CD14-positive monocyte (primary cell): ENCODE measurements at regions not wholly inside any gene's neighbourhood (a gene's known extent, or its start where the extent isn't known, plus 50 kb on each side); places are given as distances from the start of the nearest gene placed in this dataset.

Source experiments
- DNase-seq, 3 donors: peaks; one replicate each; pipeline ENCODE4 v3.0.0-alpha.2; 2011 to 2022
- H2AFZ ChIP-seq: 2 replicates; pipeline ENCODE4 v1.6.0; 2012; ENCODE audit warnings: mild to moderate bottlenecking, low read depth, low read length, inconsistent platforms; ENCODE audit not compliant: insufficient read depth, poor library complexity, severe bottlenecking
- H3K27ac ChIP-seq, 2 donors: 1 replicate in 1 of 2; 2 replicates in 1 of 2; pipeline ENCODE4 v1.5.1; 2012 to 2013; ENCODE audit warnings: low read length in 2 of 2, control low read depth in 1 of 2, inconsistent platforms in 1 of 2, low read depth in 1 of 2, mild to moderate bottlenecking in 1 of 2
- H3K27me3 ChIP-seq, 2 donors: one replicate each; pipeline versions ENCODE4 v1.6.0 to v1.6.1; 2011 to 2013; ENCODE audit warnings: low read length in 2 of 2; ENCODE audit not compliant: control insufficient read depth in 2 of 2, insufficient read depth in 2 of 2
- H3K36me3 ChIP-seq, 2 donors: replicated peaks in 1 of 2; 1 replicate in 1 of 2; 2 replicates in 1 of 2; pipeline versions ENCODE4 v1.5.1 to v1.6.1; 2012 to 2013; ENCODE audit warnings: low read length in 2 of 2, control low read depth in 1 of 2, inconsistent platforms in 1 of 2, mild to moderate bottlenecking in 1 of 2; ENCODE audit not compliant: insufficient read depth in 2 of 2, control insufficient read depth in 1 of 2
- H3K4me1 ChIP-seq, 2 donors: 1 replicate in 1 of 2; 2 replicates in 1 of 2; pipeline versions ENCODE4 v1.5.1 to v1.6.1; 2012 to 2013; ENCODE audit warnings: low read length in 2 of 2, control low read depth in 1 of 2, inconsistent platforms in 1 of 2, mild to moderate bottlenecking in 1 of 2, moderate library complexity in 1 of 2; ENCODE audit not compliant: insufficient read depth in 2 of 2, control insufficient read depth in 1 of 2
- H3K4me2 ChIP-seq: replicated peaks from 2 replicates; pipeline ENCODE3; 2012; ENCODE audit warnings: low read length, moderate library complexity, mild to moderate bottlenecking; ENCODE audit not compliant: poor library complexity, severe bottlenecking; ENCODE audit errors: extremely low read depth
- H3K4me3 ChIP-seq, 3 experiments: fragments of 200-600 bp in 1 of 3; sonication (generic) in 1 of 3; replicated peaks in 1 of 3; 1 replicate in 2 of 3; 2 replicates in 1 of 3; pipeline ENCODE4 v1.5.1; 2011 to 2013; ENCODE audit warnings: low read length in 3 of 3, mild to moderate bottlenecking in 3 of 3, control low read depth in 2 of 3, low read depth in 2 of 3, inconsistent platforms in 1 of 3, moderate library complexity in 1 of 3
- H3K79me2 ChIP-seq: 2 replicates; pipeline ENCODE4 v1.6.0; 2012; ENCODE audit warnings: mild to moderate bottlenecking, control low read depth, inconsistent platforms, low read length, moderate library complexity; ENCODE audit not compliant: insufficient read depth
- H3K9ac ChIP-seq: 2 replicates; pipeline ENCODE4 v1.6.0; 2017; ENCODE audit warnings: low read length, mild to moderate bottlenecking; ENCODE audit not compliant: insufficient read depth, poor library complexity, severe bottlenecking
- H3K9me3 ChIP-seq, 2 donors: replicated peaks in 1 of 2; 1 replicate in 1 of 2; 2 replicates in 1 of 2; pipeline versions ENCODE4 v1.5.1 to v1.6.1; 2012 to 2013; ENCODE audit warnings: low read length in 2 of 2, control low read depth in 1 of 2; ENCODE audit not compliant: control insufficient read depth in 1 of 2, insufficient read depth in 1 of 2
- H4K20me1 ChIP-seq: 2 replicates; pipeline ENCODE4 v1.6.0; 2012; ENCODE audit warnings: mild to moderate bottlenecking, low read length, control low read depth, moderate library complexity; ENCODE audit not compliant: insufficient read depth
- H3K27ac Mint-ChIP-seq, 7 donors: one replicate each; pipeline ENCODE4 v1.8.0; 2020; ENCODE audit warnings: mild to moderate bottlenecking in 7 of 7, mixed read lengths in 7 of 7, moderate library complexity in 6 of 7, inconsistent platforms in 2 of 7
- H3K27me3 Mint-ChIP-seq, 3 donors: one replicate each; pipeline ENCODE4 v1.8.0; 2021 to 2022; ENCODE audit warnings: low read depth in 3 of 3, mild to moderate bottlenecking in 3 of 3, mixed read lengths in 3 of 3, moderate library complexity in 3 of 3, inconsistent platforms in 1 of 3
- H3K36me3 Mint-ChIP-seq, 2 donors: one replicate each; pipeline ENCODE4 v1.8.0; 2020; ENCODE audit warnings: mixed read lengths in 2 of 2, inconsistent platforms in 1 of 2, mild to moderate bottlenecking in 1 of 2
- H3K4me1 Mint-ChIP-seq: one replicate; pipeline ENCODE4 v1.8.0; 2020; ENCODE audit warnings: mild to moderate bottlenecking, mixed read lengths
- H3K4me3 Mint-ChIP-seq, 2 donors: one replicate each; pipeline ENCODE4 v1.8.0; 2020; ENCODE audit warnings: mild to moderate bottlenecking in 2 of 2, mixed read lengths in 2 of 2, moderate library complexity in 1 of 2
- H3K9me3 Mint-ChIP-seq, 7 donors: one replicate each; pipeline ENCODE4 v1.8.0; 2020 to 2022; ENCODE audit warnings: mixed read lengths in 7 of 7, mild to moderate bottlenecking in 6 of 7, moderate library complexity in 6 of 7, inconsistent platforms in 2 of 7
- WGBS: methylation state at CpG from one replicate; pipeline ENCODE4 v1.1.5; 2013; ENCODE audit warnings: missing lambda C conversion rate; ENCODE audit not compliant: insufficient coverage; 5-methylcytosine and 5-hydroxymethylcytosine counted together
- intact Hi-C, 2 donors: fragments of 100-400 bp; cut with micrococcal nuclease; formaldehyde crosslinking; loops; one replicate each; pipeline versions ENCODE4 v1.15.0 to v1.15.1; 2023
- TF ChIP-seq, protein P1 (sequence below): fragments of 200-600 bp; IDR thresholded peaks from one replicate; pipeline ENCODE4 v1.8.0; 2022; ENCODE audit warnings: antibody characterized with exemption, mild to moderate bottlenecking

DNA sequence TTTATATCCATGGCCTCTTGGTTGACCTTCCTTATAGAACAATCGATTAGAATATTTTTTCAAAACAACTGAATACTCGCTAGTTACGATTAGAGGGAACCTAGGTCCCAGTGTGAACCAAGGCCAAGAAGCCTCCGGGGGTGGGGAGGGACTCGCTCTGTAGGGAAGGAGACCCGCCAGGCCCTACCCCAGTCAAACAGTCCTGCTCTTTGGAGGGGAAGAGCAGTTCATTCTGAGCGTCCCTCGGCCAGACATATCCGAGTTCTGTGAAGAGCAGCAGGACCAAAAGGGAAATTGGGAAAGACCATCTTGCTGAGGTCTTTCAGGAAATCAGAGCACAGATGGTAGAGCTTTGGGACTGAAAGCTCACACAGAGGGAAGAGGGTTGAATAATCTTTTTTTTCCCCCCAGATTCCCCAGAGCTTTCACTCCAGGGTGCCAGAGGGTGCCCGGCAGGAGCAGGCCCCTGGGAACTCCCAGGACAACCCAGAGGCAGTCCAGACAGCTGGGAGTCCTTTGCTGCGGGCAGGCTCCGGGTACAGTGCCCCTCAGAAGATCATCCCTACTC, 137.2 kb upstream of the HES1 start:
- H3K4me1 ChIP-seq = peaks cover 21 to 28% of the 10 kb centered on the region in 2 donors
- H3K36me3 ChIP-seq = no peaks in the 10 kb centered on the region
- peaks cover 34% of the 10 kb centered on the region for H3K4me1 Mint-ChIP-seq
- no peak overlapping the region for H3K4me2 ChIP-seq
- intact Hi-C loops = no loop called here
- DNase-seq = no peak
- peak overlapping the region in 1 of 7 donors; percentile 28 for H3K27ac Mint-ChIP-seq
- H3K79me2 ChIP-seq = no peaks in the 10 kb centered on the region
- no peaks in the 10 kb centered on the region for H3K27me3 ChIP-seq
- no peak overlapping the region for H2AFZ ChIP-seq
- H3K36me3 Mint-ChIP-seq = peaks cover 11 to 13% of the 10 kb centered on the region in 2 donors
- H3K27ac ChIP-seq = no peak overlapping the region
- H4K20me1 ChIP-seq = no peaks in the 10 kb centered on the region
- no peak overlapping the region for H3K4me3 Mint-ChIP-seq
- 18% methylated on average over 3 of the region's 12 CpGs for WGBS
- peaks cover 0 to 1% (median 0%) of the 10 kb centered on the region in 7 donors for H3K9me3 Mint-ChIP-seq
- H3K9me3 ChIP-seq = no peaks in the 10 kb centered on the region
- H3K9ac ChIP-seq = no peak overlapping the region
- peaks cover 6 to 12% (median 10%) of the 10 kb centered on the region in 3 donors for H3K27me3 Mint-ChIP-seq
- H3K4me3 ChIP-seq = no peak overlapping the region
- TF ChIP-seq, protein P1, sequence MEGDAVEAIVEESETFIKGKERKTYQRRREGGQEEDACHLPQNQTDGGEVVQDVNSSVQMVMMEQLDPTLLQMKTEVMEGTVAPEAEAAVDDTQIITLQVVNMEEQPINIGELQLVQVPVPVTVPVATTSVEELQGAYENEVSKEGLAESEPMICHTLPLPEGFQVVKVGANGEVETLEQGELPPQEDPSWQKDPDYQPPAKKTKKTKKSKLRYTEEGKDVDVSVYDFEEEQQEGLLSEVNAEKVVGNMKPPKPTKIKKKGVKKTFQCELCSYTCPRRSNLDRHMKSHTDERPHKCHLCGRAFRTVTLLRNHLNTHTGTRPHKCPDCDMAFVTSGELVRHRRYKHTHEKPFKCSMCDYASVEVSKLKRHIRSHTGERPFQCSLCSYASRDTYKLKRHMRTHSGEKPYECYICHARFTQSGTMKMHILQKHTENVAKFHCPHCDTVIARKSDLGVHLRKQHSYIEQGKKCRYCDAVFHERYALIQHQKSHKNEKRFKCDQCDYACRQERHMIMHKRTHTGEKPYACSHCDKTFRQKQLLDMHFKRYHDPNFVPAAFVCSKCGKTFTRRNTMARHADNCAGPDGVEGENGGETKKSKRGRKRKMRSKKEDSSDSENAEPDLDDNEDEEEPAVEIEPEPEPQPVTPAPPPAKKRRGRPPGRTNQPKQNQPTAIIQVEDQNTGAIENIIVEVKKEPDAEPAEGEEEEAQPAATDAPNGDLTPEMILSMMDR = no peak

DNA sequence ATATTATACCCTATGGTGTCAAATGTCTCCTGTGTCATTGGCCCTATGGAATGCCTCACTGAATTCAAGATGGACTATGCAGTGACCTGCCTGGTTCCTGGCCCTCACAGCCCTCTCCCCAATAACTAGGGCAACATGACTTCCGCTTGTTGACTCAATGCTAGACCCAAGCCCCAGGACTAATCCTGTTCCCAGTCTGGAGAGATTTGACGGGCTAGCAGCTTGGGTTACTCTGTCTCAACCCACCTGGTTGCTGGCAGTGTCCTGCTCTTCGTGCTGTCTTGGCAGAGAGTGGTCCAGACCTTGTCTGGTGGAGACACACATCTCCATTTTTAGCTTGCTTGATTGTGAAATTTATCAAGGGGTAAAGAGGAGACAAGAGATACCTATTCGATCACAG, 135.8 kb upstream of the HES1 start:
- Histone ChIP-seq H3K4me2 (no peak overlapping the region), H3K27ac (no peak overlapping the region), H3K4me1 (peaks cover 35 to 42% of the 10 kb centered on the region in 2 donors), H3K9ac (no peak overlapping the region), H2AFZ (no peak overlapping the region), H3K4me3 (no peak overlapping the region), H3K27me3 (no peaks in the 10 kb centered on the region), H3K36me3 (no peaks in the 10 kb centered on the region), H3K9me3 (no peaks in the 10 kb centered on the region), H3K79me2 (no peaks in the 10 kb centered on the region), H4K20me1 (no peaks in the 10 kb centered on the region)
- 100% methylated on average over 2 of the region's 4 CpGs for WGBS
- TF ChIP-seq, protein P1 = no peak
- H3K9me3 Mint-ChIP-seq = peaks cover 0 to 1% (median 0%) of the 10 kb centered on the region in 7 donors
- H3K27me3 Mint-ChIP-seq = peaks cover 6 to 11% (median 8%) of the 10 kb centered on the region in 3 donors
- H3K27ac Mint-ChIP-seq = no peak overlapping the region
- no peak overlapping the region for H3K4me3 Mint-ChIP-seq
- intact Hi-C loops = loop anchor here in 1 of 2 donors (10.0 kb wide), 1 partner anchor 85 kb away; no protein-coding TSS in a partner anchor
- peaks cover 47% of the 10 kb centered on the region for H3K4me1 Mint-ChIP-seq
- DNase-seq = no peak
- peaks cover 11 to 13% of the 10 kb centered on the region in 2 donors for H3K36me3 Mint-ChIP-seq
